ENCODE measurements at regions not wholly inside any gene's neighbourhood (a gene's known extent, or its start where the extent isn't known, plus 50 kb on each side); places are given as distances from the start of the nearest gene placed in this dataset.
"Not testable (repeated sequence)": the region's sequence is repeated elsewhere in the genome, so short reads cannot be mapped to it uniquely, and the experiment has no call there.

DNA sequence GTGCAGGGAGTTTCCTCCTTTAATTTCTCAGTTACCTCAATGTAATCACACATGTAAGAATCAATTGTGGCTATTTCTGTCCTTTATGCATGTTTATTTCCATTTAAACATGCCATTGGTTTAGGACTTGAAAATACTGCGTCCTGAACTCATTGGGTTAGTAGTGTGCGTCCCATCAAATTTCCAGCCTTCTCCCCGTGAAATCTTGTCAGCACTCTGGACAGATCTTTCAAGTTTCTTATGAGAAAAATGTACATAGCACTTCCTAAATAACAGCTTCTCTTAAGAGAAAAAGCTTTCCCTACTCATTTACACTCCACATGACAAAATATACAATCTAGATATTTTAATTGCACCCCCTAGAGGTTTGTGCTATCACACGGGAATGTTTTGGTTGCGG is 353.9 kb upstream of the FOLH1 start:
- TF ChIP-seq, protein P1, sequence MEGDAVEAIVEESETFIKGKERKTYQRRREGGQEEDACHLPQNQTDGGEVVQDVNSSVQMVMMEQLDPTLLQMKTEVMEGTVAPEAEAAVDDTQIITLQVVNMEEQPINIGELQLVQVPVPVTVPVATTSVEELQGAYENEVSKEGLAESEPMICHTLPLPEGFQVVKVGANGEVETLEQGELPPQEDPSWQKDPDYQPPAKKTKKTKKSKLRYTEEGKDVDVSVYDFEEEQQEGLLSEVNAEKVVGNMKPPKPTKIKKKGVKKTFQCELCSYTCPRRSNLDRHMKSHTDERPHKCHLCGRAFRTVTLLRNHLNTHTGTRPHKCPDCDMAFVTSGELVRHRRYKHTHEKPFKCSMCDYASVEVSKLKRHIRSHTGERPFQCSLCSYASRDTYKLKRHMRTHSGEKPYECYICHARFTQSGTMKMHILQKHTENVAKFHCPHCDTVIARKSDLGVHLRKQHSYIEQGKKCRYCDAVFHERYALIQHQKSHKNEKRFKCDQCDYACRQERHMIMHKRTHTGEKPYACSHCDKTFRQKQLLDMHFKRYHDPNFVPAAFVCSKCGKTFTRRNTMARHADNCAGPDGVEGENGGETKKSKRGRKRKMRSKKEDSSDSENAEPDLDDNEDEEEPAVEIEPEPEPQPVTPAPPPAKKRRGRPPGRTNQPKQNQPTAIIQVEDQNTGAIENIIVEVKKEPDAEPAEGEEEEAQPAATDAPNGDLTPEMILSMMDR (IDR thresholded peaks at IDR 0.05) = not testable (repeated sequence)
- not testable (repeated sequence) for TF ChIP-seq POLR2AphosphoS5 (IDR thresholded peaks at IDR 0.05; ENCODE audit: low read depth, low read length); TCF7L2 (IDR thresholded peaks at IDR 0.05; ENCODE audit: low read depth, low read length); SIN3A (IDR thresholded peaks at IDR 0.05; ENCODE audit: borderline replicate concordance, insufficient read depth, low read depth, low read length)
- TF ChIP-seq, protein P2, sequence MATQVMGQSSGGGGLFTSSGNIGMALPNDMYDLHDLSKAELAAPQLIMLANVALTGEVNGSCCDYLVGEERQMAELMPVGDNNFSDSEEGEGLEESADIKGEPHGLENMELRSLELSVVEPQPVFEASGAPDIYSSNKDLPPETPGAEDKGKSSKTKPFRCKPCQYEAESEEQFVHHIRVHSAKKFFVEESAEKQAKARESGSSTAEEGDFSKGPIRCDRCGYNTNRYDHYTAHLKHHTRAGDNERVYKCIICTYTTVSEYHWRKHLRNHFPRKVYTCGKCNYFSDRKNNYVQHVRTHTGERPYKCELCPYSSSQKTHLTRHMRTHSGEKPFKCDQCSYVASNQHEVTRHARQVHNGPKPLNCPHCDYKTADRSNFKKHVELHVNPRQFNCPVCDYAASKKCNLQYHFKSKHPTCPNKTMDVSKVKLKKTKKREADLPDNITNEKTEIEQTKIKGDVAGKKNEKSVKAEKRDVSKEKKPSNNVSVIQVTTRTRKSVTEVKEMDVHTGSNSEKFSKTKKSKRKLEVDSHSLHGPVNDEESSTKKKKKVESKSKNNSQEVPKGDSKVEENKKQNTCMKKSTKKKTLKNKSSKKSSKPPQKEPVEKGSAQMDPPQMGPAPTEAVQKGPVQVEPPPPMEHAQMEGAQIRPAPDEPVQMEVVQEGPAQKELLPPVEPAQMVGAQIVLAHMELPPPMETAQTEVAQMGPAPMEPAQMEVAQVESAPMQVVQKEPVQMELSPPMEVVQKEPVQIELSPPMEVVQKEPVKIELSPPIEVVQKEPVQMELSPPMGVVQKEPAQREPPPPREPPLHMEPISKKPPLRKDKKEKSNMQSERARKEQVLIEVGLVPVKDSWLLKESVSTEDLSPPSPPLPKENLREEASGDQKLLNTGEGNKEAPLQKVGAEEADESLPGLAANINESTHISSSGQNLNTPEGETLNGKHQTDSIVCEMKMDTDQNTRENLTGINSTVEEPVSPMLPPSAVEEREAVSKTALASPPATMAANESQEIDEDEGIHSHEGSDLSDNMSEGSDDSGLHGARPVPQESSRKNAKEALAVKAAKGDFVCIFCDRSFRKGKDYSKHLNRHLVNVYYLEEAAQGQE (IDR thresholded peaks at IDR 0.05; ENCODE audit: insufficient read depth in 1 of 2, low read depth in 2 of 2, low read length in 1 of 2) = peak; percentile 19 to 71; a peak in 2 of 4 replicates
